ENCODE measurements at regions not wholly inside any gene's neighbourhood (a gene's known extent, or its start where the extent isn't known, plus 50 kb on each side); places are given as distances from the start of the nearest gene placed in this dataset.

DNA sequence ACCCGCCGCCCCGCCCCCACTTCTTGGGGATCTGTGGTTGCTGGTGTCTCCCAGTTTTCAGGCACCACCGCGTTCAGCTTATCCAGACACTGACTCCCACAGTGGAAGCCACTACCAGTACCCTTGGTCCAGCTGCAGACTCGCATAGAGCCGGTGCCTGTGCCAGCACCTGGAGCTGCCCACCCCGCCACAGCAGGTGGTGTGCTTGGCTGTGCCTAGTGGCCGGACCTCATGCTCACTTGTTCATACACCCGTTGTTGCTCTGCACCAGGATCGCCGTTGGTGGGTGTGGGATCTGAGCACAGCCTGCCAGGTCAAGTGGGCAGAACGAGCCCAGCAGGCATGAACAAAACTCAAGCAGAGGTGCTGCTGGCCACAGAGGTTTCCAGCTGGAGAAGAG, 673.2 kb downstream of the RERGL start:
- Histone ChIP-seq H3K27ac (ENCODE audit: low read length) (no peak overlapping the region), H3K36me3 (ENCODE audit: control insufficient read depth, insufficient read depth, low read length) (no peaks in the 10 kb centered on the region), H3K4me1 (ENCODE audit: control insufficient read depth, insufficient read depth, low read length) (no peaks in the 10 kb centered on the region), H3K9me3 (ENCODE audit: control insufficient read depth, insufficient read depth, low read depth, low read length) (no peaks in the 10 kb centered on the region), H3K27me3 (ENCODE audit: control insufficient read depth, insufficient read depth, low read length) (no peaks in the 10 kb centered on the region), H3K4me3 (ENCODE audit: low read depth in 2 of 2, low read length in 2 of 2) (no peak overlapping the region)
- no TSS peak for BruUV-seq (replicated peaks)
- in situ Hi-C loops (cut with HindIII; ENCODE audit: low pct_unique_long_range_greater_than_20kb, low sequenced_read_pairs) (no loop called here), intact Hi-C loops (cut with micrococcal nuclease; ENCODE audit: unreplicated experiment) (no loop called here)
- TF ChIP-seq CTCF (IDR thresholded peaks at IDR 0.05) (no peak), POLR2AphosphoS5 (IDR thresholded peaks at IDR 0.05; ENCODE audit: low read depth, low read length) (no peak), SIN3A (IDR thresholded peaks at IDR 0.05; ENCODE audit: borderline replicate concordance, insufficient read depth, low read depth, low read length) (no peak)
- no peak for DNase-seq (ENCODE audit: low read depth, low spot score)
- CTCF ChIA-PET: no interaction called here
- POLR2A ChIA-PET: no interaction called here
- no peak for ATAC-seq

- intact Hi-C loops (cut with micrococcal nuclease; ENCODE audit: unreplicated experiment): no loop called here
- no peak for TF ChIP-seq POLR2AphosphoS5 (IDR thresholded peaks at IDR 0.05; ENCODE audit: low read depth, low read length)
- TF ChIP-seq TCF7L2 (IDR thresholded peaks at IDR 0.05; ENCODE audit: low read depth, low read length): no peak
- no peak for TF ChIP-seq REST (IDR thresholded peaks at IDR 0.05; ENCODE audit: insufficient read depth in 1 of 2, low read depth in 2 of 2, low read length in 1 of 2)
- TF ChIP-seq CTCF (IDR thresholded peaks at IDR 0.05): no peak
- TF ChIP-seq SIN3A (IDR thresholded peaks at IDR 0.05; ENCODE audit: borderline replicate concordance, insufficient read depth, low read depth, low read length): no peak
- no TSS peak for BruUV-seq (replicated peaks)
- CTCF ChIA-PET: no interaction called here
- in situ Hi-C loops (cut with HindIII; ENCODE audit: low pct_unique_long_range_greater_than_20kb, low sequenced_read_pairs): no loop called here
- DNase-seq (ENCODE audit: low read depth, low spot score): no peak
- Histone ChIP-seq H3K9me3 (ENCODE audit: control insufficient read depth, insufficient read depth, low read depth, low read length) (no peaks in the 10 kb centered on the region), H3K36me3 (ENCODE audit: control insufficient read depth, insufficient read depth, low read length) (no peaks in the 10 kb centered on the region), H3K4me3 (ENCODE audit: low read depth in 2 of 2, low read length in 2 of 2) (no peak overlapping the region), H3K4me1 (ENCODE audit: control insufficient read depth, insufficient read depth, low read length) (no peaks in the 10 kb centered on the region), H3K27ac (ENCODE audit: low read length) (no peak overlapping the region), H3K27me3 (ENCODE audit: control insufficient read depth, insufficient read depth, low read length) (no peaks in the 10 kb centered on the region)
- no peak for ATAC-seq
- POLR2A ChIA-PET: no interaction called here
Measured at GRCh38 chr12:17414596-17414995, 675.4 kb downstream of the RERGL start.

- intact Hi-C loops (cut with micrococcal nuclease; ENCODE audit: unreplicated experiment) (no loop called here), in situ Hi-C loops (cut with HindIII; ENCODE audit: low pct_unique_long_range_greater_than_20kb, low sequenced_read_pairs) (no loop called here)
- no peaks in the 10 kb centered on the region for H3K4me1 ChIP-seq (ENCODE audit: control insufficient read depth, insufficient read depth, low read length)
- ATAC-seq (no peak), DNase-seq (ENCODE audit: low read depth, low spot score) (no peak)
- no peak overlapping the region for H3K27ac ChIP-seq (ENCODE audit: low read length)
- no peaks in the 10 kb centered on the region for H3K27me3 ChIP-seq (ENCODE audit: control insufficient read depth, insufficient read depth, low read length)
- POLR2A ChIA-PET: no interaction called here
- no TSS peak for BruUV-seq (replicated peaks)
- no peak overlapping the region for H3K4me3 ChIP-seq (ENCODE audit: low read depth in 2 of 2, low read length in 2 of 2)
- no peak for TF ChIP-seq TCF7L2 (IDR thresholded peaks at IDR 0.05; ENCODE audit: low read depth, low read length)
- H3K9me3 ChIP-seq (ENCODE audit: control insufficient read depth, insufficient read depth, low read depth, low read length): no peaks in the 10 kb centered on the region
- CTCF ChIA-PET: no interaction called here
- no peaks in the 10 kb centered on the region for H3K36me3 ChIP-seq (ENCODE audit: control insufficient read depth, insufficient read depth, low read length)
Measured at GRCh38 chr12:17411662-17412061, 678.3 kb downstream of the RERGL start.

Data from Panc1 (cell line).